HG03558 (cell line): ENCODE measurements at regions not wholly inside any gene's neighbourhood (a gene's known extent, or its start where the extent isn't known, plus 50 kb on each side); places are given as distances from the start of the nearest gene placed in this dataset.
"Not testable (repeated sequence)": the region's sequence is repeated elsewhere in the genome, so short reads cannot be mapped to it uniquely, and the experiment has no call there.

Experiments
- ATAC-seq: cut with Tn5 transposase; IDR thresholded peaks from one replicate; pipeline ENCODE4 v1.9.1; 2021; ENCODE audit warnings: moderate number of reproducible peaks; ENCODE audit not compliant: unreplicated experiment; ENCODE audit errors: extremely low read depth

DNA sequence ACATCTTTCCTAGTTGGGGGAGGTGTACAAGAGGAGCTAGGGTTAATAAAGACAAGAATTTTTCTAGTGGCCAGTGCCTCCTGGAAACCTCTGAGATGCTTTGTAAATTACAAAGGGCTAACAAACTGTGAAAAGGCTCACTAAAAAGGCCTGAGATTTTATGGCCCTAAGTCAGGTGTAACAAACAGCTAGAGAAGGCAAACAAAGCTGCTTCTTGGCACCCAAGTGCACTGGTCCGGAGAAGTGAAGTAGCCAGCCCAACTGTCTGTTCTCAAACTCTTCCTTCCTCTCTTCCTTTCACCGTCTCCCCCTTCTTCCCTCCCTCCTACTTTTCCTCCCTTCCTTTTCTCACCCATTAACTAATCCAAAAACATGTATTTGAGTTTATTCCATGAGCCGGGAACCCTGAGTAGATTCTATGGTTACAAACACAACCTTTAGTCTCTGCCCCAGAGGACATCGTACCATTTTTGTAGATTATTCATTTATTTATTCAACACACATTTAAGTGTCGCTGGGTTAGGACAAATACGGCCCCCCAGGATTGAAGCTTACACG, 143.4 kb upstream of the PCGF5 start:
- no peak for ATAC-seq

- no peak for ATAC-seq
Measured at GRCh38 chr10:91077549-91078071, 142.9 kb upstream of the PCGF5 start.

DNA sequence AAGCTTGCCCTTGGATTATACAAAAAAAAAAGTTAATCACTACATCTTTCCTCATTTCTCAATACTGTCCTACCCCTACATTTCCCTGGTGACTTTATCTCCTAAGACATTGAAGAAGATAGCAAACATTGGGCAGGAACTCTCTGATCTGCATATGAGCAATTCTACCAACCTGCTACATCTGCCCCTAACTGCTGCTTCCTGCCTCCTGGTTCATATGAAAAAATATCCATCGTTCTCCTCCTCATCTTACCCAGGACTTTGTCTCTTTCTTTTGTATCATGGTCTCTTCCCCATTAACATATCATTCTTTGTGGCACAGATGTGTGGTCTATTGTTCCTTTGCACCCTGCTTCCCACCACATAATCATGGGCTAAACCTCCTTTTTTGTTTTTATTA, 139.7 kb upstream of the PCGF5 start:
- no peak for ATAC-seq

DNA sequence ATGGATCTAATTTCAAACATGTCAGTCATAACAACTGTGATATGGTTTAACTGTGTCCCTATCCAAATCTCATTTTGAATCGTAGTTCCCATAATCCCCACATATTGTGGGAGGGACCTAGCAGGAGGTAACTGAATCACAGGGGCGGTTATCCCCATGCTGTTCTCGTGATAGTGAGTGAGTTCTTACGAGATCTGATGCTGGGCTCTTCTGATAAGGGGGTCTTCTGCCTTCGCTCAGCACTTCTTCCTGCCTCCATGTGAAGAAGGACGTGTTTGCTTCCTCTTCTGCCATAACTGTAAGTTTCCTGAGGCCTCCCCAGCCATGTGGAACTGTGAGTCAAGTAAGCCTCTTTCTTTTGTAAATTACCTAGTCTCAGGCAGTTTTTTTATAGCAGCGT, 138.0 kb upstream of the PCGF5 start:
- ATAC-seq, result no peak

DNA sequence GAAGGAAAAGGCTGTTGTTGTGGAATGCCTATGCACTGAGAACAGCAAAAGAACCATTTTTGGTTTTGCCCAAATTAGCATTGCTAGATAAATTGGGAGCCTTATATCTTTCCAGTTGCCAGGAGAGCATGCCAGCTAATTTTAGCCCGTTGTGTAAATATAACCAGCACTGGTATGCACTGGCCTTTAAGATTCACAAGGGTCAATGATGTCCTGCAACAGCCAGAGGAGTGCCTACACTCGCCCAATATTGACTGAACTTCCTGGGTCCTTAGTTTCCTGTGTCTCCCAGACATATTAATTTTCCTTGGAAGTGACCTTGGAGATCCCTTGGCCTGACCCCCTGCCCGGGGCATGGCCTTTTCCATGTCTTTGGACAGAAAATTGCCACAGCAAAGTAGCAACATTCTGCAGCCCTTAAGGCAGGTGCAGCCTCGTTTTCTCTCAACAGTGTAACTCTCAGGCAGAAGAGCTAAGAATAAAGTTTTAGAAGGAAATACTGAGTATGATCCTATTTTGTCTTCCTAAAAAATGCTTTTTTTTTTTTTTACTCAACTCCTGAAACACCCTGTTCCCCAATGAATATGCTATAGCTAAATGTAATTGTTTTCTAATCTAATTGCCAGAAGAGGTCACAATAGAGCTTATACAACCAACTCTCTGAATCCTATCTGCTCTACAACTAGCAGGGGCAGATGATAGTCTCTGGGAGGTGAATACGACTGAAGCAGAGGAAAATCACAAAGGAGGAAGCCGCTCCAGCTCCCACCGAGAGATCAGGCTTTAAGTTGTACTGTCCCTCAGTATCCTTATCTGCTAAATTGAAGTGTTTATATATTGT, 131.9 kb upstream of the PCGF5 start:
- ATAC-seq, result no peak

DNA sequence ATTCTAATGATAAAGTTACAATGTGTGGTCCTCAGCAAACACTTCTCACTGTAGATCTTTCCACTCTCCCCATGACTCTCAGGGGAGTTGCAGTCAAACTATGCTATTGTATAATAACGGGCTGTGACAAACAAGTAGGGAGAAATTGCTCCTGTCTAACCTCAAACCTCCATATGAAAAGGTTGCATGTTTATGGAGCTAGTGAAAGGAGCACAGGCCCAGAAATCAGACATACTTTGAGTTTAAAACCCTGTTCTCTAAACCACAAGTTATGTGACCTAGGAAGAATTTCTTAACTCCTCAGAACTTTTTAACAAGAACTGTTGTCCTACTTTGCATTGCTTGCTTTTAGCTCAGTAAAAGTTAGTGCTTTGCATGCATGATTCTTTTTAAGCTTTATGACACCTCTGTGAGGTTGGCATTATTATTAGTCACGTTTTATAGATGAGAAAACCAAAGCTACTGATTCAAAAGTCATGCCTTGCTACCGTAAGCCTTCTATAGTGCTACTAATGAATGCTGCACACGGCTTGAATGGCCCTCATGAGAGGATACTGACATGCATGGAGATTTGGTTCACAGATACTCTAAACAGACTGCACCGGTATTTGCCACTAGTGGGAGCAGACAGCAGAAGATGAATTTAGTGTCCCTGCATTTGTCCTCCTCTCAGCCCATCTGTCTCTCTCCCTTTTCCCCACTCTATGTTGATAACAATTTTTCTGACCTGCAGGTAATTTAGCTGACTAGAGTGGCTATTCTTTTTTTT, 129.5 kb upstream of the PCGF5 start:
- no peak for ATAC-seq

GRCh38 chr10:91091780-91092179, 128.7 kb upstream of the PCGF5 start:
- no peak for ATAC-seq

DNA sequence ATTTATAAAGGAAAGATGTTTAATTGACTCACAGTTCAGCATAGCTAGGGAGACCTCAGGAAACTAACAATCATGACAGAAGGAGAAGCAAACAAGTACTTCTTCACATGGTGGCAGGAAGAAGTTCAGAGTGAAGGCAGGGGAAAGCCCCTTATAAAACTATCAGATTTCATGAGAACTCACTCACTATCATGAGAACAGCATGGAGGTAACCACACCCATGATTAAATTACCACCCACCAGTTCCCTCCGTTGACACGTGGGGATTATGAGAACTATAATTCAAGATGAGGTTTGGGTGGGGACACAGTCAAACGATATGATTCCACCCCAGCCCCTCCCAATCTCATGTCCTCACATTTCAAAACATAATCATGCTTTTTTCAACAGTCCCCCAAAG, 124.2 kb upstream of the PCGF5 start:
- no peak for ATAC-seq

GRCh38 chr10:91097313-91097712, 123.2 kb upstream of the PCGF5 start:
- ATAC-seq, result no peak

- ATAC-seq, result not testable (repeated sequence)
Measured at GRCh38 chr10:91098021-91098420, 122.4 kb upstream of the PCGF5 start.

GRCh38 chr10:91103384-91104192, 116.9 kb upstream of the PCGF5 start:
- no peak for ATAC-seq

- no peak for ATAC-seq
Measured at GRCh38 chr10:91104193-91105041, 116.0 kb upstream of the PCGF5 start.

- no peak for ATAC-seq
Measured at GRCh38 chr10:91105269-91105668, 115.2 kb upstream of the PCGF5 start.

- no peak for ATAC-seq
Measured at GRCh38 chr10:91108820-91109219, 111.6 kb upstream of the PCGF5 start.

DNA sequence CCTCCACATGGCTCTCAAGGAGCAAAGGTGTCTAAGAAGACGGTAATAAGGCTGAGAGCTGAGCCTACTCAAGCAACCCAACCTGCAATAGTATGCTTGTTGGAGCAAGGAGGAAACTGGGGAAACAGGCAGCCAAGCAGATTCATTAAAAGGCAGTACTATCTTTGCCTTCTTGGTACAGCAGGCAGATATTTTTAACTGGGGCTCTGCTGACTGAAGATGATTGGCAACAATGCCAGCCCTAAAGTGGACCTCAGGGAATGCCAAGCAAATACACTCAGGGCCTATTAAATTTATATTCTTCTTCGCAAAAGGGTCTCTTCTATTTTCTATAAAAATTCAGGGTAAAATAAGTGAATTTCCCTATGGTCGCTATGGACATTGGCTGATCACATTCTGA, 109.4 kb upstream of the PCGF5 start:
- ATAC-seq, result no peak

GRCh38 chr10:91115618-91116390, 104.7 kb upstream of the PCGF5 start:
- ATAC-seq, result no peak

GRCh38 chr10:91117505-91117904, 103.0 kb upstream of the PCGF5 start:
- no peak for ATAC-seq

DNA sequence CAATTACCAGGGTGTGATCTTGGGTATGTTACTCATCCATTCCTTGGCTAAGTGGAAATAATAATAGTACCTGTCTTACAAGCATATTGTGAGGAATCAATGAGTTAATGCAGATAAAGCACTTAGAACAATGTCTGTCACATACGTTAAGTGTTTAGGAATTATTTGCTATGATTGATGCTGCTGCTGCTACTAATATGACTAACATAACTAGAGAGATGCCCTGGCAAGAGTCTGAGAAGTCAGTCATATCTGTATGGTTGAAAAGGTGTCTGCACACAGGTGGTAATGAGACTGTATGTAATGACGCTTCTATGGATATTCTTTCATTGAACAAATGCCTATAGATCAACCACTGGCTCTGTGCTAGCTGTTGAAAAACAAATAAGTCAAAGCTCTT, 100.1 kb upstream of the PCGF5 start:
- ATAC-seq, result no peak

GRCh38 chr10:91123261-91123660, 97.2 kb upstream of the PCGF5 start:
- ATAC-seq, result no peak
